A673 (cell line): ENCODE measurements at regions not wholly inside any gene's neighbourhood (a gene's known extent, or its start where the extent isn't known, plus 50 kb on each side); places are given as distances from the start of the nearest gene placed in this dataset.

Experiments
- CTCF ChIP-seq: fragments of 300-800, 200-600 bp; sonication (generic); conservative IDR thresholded peaks from 2 replicates; pipeline ENCODE4 v1.5.1; 2017; ENCODE audit warnings: low read depth, mild to moderate bottlenecking, antibody characterized with exemption, low read length, moderate library complexity, mixed read lengths
- EZH2 ChIP-seq: fragments of 200-600 bp; sonication (generic); IDR thresholded peaks from 2 replicates; pipeline ENCODE4 v1.6.1; 2017; ENCODE audit warnings: borderline replicate concordance, low read depth, mild to moderate bottlenecking, mixed read lengths, antibody characterized with exemption, low read length; ENCODE audit not compliant: poor library complexity, severe bottlenecking

GRCh38 chr2:13581471-13581870 lies 864.7 kb downstream of the TRIB2 start:
- peak; percentile 40 for TF ChIP-seq CTCF
- no peak for TF ChIP-seq EZH2
